HepG2 (cell line): ENCODE measurements at regions not wholly inside any gene's neighbourhood (a gene's known extent, or its start where the extent isn't known, plus 50 kb on each side); places are given as distances from the start of the nearest gene placed in this dataset.

Source experiments
- ATAC-seq: fragments of 200-7000 bp; cut with Tn5 transposase; 3 replicates; pipeline ENCODE4 v1.9.1; 2020; ENCODE audit warnings: mild to moderate bottlenecking, moderate library complexity
- BruUV-seq: library from RNA; stranded (reverse); fragments of 400-500 nt; replicated peaks from 2 replicates; lab custom pipeline; 2021; lab: Mats Ljungman, UMichigan
- CTCF ChIA-PET: fragments of 300-600 bp; formaldehyde crosslinking; extraction: SDS; loops from one replicate; lab custom pipeline; 2021; ENCODE audit warnings: low total read pairs, inconsistent platforms, low intra/inter-chr PET ratio; lab: Yijun Ruan, JAX
- POLR2A ChIA-PET: fragments of 350-600 bp; sonication (Branson Sonifier 250); formaldehyde crosslinking; loops from one replicate; lab custom pipeline; 2020; ENCODE audit warnings: antibody characterized with exemption, inconsistent platforms; lab: Yijun Ruan, JAX
- DNase-seq: peaks from one replicate; pipeline ENCODE4 v3.0.0-alpha.2; 2015; ENCODE audit warnings: low spot score
- FAIRE-seq: peaks from 3 replicates; lab custom pipeline; 2011; peaks lifted over from hg19 to GRCh38; lab: Jason Lieb, UNC
- H2AFZ ChIP-seq: one replicate; pipeline ENCODE4 v1.6.1; 2011; ENCODE audit warnings: low read length, inconsistent platforms
- H3K27ac ChIP-seq: fragments of 300-600 bp; 3 replicates; pipeline ENCODE4 v1.8.0; 2011; ENCODE audit warnings: mixed run types, mild to moderate bottlenecking, mixed read lengths, low read length, inconsistent platforms; ENCODE audit not compliant: insufficient read depth; ENCODE audit errors: extremely low read length
- H3K27me3 ChIP-seq, 2 experiments: fragments of 200-600 bp in 1 of 2; 2 replicates in 1 of 2; 3 replicates in 1 of 2; pipeline versions ENCODE4 v1.6.0 to v1.8.0; 2011; ENCODE audit warnings: low read length in 2 of 2, mild to moderate bottlenecking in 2 of 2, moderate library complexity in 2 of 2, inconsistent platforms in 1 of 2; ENCODE audit not compliant: insufficient read depth in 2 of 2, control insufficient read depth in 1 of 2
- H3K36me3 ChIP-seq, 2 experiments: fragments of 200-600 bp in 1 of 2; replicated peaks in 1 of 2; 2 replicates in 1 of 2; 3 replicates in 1 of 2; pipeline versions ENCODE4 v1.5.1 to v1.8.0; 2011; ENCODE audit warnings: low read length in 2 of 2, inconsistent platforms in 1 of 2; ENCODE audit not compliant: insufficient read depth in 2 of 2, control insufficient read depth in 1 of 2
- H3K4me1 ChIP-seq: 2 replicates; pipeline ENCODE4 v1.5.1; 2012; ENCODE audit warnings: low read length, inconsistent platforms; ENCODE audit not compliant: insufficient read depth
- H3K4me2 ChIP-seq: 2 replicates; pipeline ENCODE4 v1.6.0; 2011; ENCODE audit warnings: low read depth, low read length, inconsistent platforms
- H3K4me3 ChIP-seq, 3 experiments: fragments of 200-600 bp in 1 of 3; sonication (generic), shearing (Covaris generic) in 1 of 3; replicated peaks in 1 of 3; 2 replicates each; pipeline ENCODE4 v1.5.1; 2011 to 2016; ENCODE audit warnings: low read length in 3 of 3, inconsistent platforms in 2 of 3, low read depth in 2 of 3, mild to moderate bottlenecking in 2 of 3, control low read depth in 1 of 3, mixed read lengths in 1 of 3; ENCODE audit not compliant: insufficient read depth in 1 of 3
- H3K79me2 ChIP-seq: one replicate; pipeline ENCODE4 v1.6.1; 2011; ENCODE audit warnings: low read length, inconsistent platforms; ENCODE audit not compliant: insufficient read depth
- H3K9ac ChIP-seq: 2 replicates; pipeline ENCODE4 v1.6.0; 2011; ENCODE audit warnings: mild to moderate bottlenecking, low read depth, low read length, inconsistent platforms; ENCODE audit not compliant: insufficient read depth
- H3K9me3 ChIP-seq: 2 replicates; pipeline ENCODE4 v1.5.1; 2012; ENCODE audit warnings: mild to moderate bottlenecking, low read length
- H4K20me1 ChIP-seq: 2 replicates; pipeline ENCODE4 v1.6.0; 2011; ENCODE audit warnings: inconsistent platforms, mild to moderate bottlenecking, low read length, moderate library complexity; ENCODE audit not compliant: insufficient read depth
- TAF15 ChIP-seq: fragments of 200-400 bp; formaldehyde crosslinking; IDR thresholded peaks from one replicate; pipeline ENCODE4 v1.6.1; 2018; ENCODE audit warnings: mild to moderate bottlenecking, low read depth, low read length; ENCODE audit not compliant: poor library complexity, severe bottlenecking
- ZFP36 ChIP-seq: fragments of 150-350 bp; IDR thresholded peaks from 2 replicates; pipeline ENCODE4 v1.6.1; 2018; ENCODE audit warnings: borderline replicate concordance, low read length, low read depth; ENCODE audit not compliant: partially characterized antibody
- ZNF564 ChIP-seq: sonication (generic); formaldehyde crosslinking; IDR thresholded peaks from 2 replicates; pipeline ENCODE4 v1.8.1; 2023; ENCODE audit warnings: mild to moderate bottlenecking, missing genetic modification reagents
- ZNF790 ChIP-seq: sonication (generic); formaldehyde crosslinking; IDR thresholded peaks from 2 replicates; pipeline ENCODE4 v1.8.0; 2022; ENCODE audit warnings: missing genetic modification reagents, mild to moderate bottlenecking, borderline replicate concordance
- WGBS: methylation state at CpG from one replicate; pipeline ENCODE4 v1.1.6; 2017; ENCODE audit warnings: low lambda C conversion rate; 5-methylcytosine and 5-hydroxymethylcytosine counted together
- in situ Hi-C: cut with HindIII; loops from 2 replicates; pipeline ENCODE4 v1.10.0; 2017; ENCODE audit warnings: low pct_unique_long_range_greater_than_20kb; ENCODE audit not compliant: extremely low pct_ligation_motif_present
- intact Hi-C: fragments of 100-400 bp; cut with micrococcal nuclease; formaldehyde crosslinking; loops from one replicate; pipeline ENCODE4 v1.10.0; 2022; ENCODE audit not compliant: unreplicated experiment
- TF ChIP-seq, protein P1 (sequence below), 2 experiments: sonication (generic) in 1 of 2; formaldehyde crosslinking in 1 of 2; IDR thresholded peaks; 2 replicates each; pipeline versions ENCODE4 v1.4.0 to v1.6.1; 2018 to 2020; ENCODE audit warnings: missing genetic modification reagents in 2 of 2, borderline replicate concordance in 1 of 2, low read depth in 1 of 2, mild to moderate bottlenecking in 1 of 2, missing biosample characterization in 1 of 2
- TF ChIP-seq, protein P2 (sequence below): IDR thresholded peaks from 2 replicates; pipeline ENCODE4 v1.6.1; 2016

DNA sequence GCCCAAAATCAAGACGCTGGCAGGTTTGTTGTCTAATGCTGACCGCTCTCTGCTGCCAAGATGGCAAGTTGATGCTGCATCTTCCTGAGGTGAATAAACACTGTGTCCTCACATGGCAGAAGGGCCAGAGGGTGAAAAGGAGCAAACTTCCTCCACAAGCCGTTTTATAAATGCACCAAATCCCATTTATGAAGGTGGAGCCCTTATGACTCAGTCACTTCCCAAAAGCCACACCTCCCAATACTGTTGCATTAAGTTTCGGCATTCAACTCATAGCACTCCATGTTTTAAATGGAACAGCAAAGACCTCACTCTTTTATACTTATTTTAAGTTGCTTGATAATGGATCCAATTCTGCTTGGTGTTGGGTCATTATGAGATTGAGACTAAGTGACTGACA, 316.6 kb downstream of the RFPL4B start:
- CTCF ChIA-PET: no interaction called here
- no peaks in the 10 kb centered on the region for H3K27me3 ChIP-seq
- POLR2A ChIA-PET: no interaction called here
- BruUV-seq: no TSS peak
- intact Hi-C loops (no loop called here), in situ Hi-C loops (no loop called here)
- no peak overlapping the region for H3K9ac ChIP-seq
- FAIRE-seq (no peak), DNase-seq (no peak), ATAC-seq (no peak)
- H3K79me2 ChIP-seq: no peaks in the 10 kb centered on the region
- H2AFZ ChIP-seq: no peak overlapping the region
- WGBS: 12% methylated on average over 4 of the region's 4 CpGs
- H3K4me1 ChIP-seq: no peaks in the 10 kb centered on the region
- H3K9me3 ChIP-seq: no peaks in the 10 kb centered on the region
- no peak overlapping the region for H3K27ac ChIP-seq
- H3K4me3 ChIP-seq: no peak overlapping the region
- H3K4me2 ChIP-seq: no peak overlapping the region
- H3K36me3 ChIP-seq: no peaks in the 10 kb centered on the region
- no peaks in the 10 kb centered on the region for H4K20me1 ChIP-seq
- TF ChIP-seq, protein P1, sequence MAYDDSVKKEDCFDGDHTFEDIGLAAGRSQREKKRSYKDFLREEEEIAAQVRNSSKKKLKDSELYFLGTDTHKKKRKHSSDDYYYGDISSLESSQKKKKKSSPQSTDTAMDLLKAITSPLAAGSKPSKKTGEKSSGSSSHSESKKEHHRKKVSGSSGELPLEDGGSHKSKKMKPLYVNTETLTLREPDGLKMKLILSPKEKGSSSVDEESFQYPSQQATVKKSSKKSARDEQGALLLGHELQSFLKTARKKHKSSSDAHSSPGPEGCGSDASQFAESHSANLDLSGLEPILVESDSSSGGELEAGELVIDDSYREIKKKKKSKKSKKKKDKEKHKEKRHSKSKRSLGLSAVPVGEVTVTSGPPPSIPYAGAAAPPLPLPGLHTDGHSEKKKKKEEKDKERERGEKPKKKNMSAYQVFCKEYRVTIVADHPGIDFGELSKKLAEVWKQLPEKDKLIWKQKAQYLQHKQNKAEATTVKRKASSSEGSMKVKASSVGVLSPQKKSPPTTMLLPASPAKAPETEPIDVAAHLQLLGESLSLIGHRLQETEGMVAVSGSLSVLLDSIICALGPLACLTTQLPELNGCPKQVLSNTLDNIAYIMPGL (CRISPR knock-in tag; IDR thresholded peaks at IDR 0.05; ENCODE audit: borderline replicate concordance in 1 of 2, low read depth in 1 of 2): no peak
- TF ChIP-seq, protein P2, sequence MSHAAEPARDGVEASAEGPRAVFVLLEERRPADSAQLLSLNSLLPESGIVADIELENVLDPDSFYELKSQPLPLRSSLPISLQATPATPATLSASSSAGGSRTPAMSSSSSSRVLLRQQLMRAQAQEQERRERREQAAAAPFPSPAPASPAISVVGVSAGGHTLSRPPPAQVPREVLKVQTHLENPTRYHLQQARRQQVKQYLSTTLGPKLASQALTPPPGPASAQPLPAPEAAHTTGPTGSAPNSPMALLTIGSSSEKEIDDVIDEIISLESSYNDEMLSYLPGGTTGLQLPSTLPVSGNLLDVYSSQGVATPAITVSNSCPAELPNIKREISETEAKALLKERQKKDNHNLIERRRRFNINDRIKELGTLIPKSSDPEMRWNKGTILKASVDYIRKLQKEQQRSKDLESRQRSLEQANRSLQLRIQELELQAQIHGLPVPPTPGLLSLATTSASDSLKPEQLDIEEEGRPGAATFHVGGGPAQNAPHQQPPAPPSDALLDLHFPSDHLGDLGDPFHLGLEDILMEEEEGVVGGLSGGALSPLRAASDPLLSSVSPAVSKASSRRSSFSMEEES: no peak
- TF ChIP-seq ZFP36 (no peak), ZNF564 (CRISPR knock-in tag) (0 out of 2 replicates have a peak, but pooled peaks have one; percentile 27), ZNF790 (CRISPR knock-in tag) (no peak), TAF15 (no peak)
